Nephron progenitor cell (in vitro differentiated cells): ENCODE measurements at regions not wholly inside any gene's neighbourhood (a gene's known extent, or its start where the extent isn't known, plus 50 kb on each side); places are given as distances from the start of the nearest gene placed in this dataset.
"Not testable (repeated sequence)": the region's sequence is repeated elsewhere in the genome, so short reads cannot be mapped to it uniquely, and the experiment has no call there.

Experiments used
- DNase-seq: peaks from one replicate; pipeline ENCODE4 v3.0.0; 2021
- H3K27ac Mint-ChIP-seq: 2 replicates; pipeline ENCODE4 v1.8.0; 2021; ENCODE audit warnings: mild to moderate bottlenecking, moderate library complexity, mixed read lengths
- H3K27me3 Mint-ChIP-seq: 2 replicates; pipeline ENCODE4 v1.8.0; 2021; ENCODE audit warnings: mild to moderate bottlenecking, low read depth, mixed read lengths; ENCODE audit not compliant: poor library complexity
- H3K36me3 Mint-ChIP-seq: 2 replicates; pipeline ENCODE4 v1.8.0; 2021; ENCODE audit warnings: low read depth, mixed read lengths
- H3K4me1 Mint-ChIP-seq: 2 replicates; pipeline ENCODE4 v1.8.0; 2021; ENCODE audit warnings: mixed read lengths
- H3K4me3 Mint-ChIP-seq: 2 replicates; pipeline ENCODE4 v1.8.0; 2021; ENCODE audit warnings: mild to moderate bottlenecking, moderate library complexity, mixed read lengths
- H3K9me3 Mint-ChIP-seq: 2 replicates; pipeline ENCODE4 v1.8.0; 2021; ENCODE audit warnings: mild to moderate bottlenecking, moderate library complexity, mixed read lengths
- TF ChIP-seq, protein P1 (sequence below): fragments of 200-600 bp; sonication (generic); IDR thresholded peaks from 2 replicates; pipeline ENCODE4 v1.5.0; 2021; ENCODE audit warnings: antibody characterized with exemption

GRCh38 chrX:95956745-95957144 is 727.9 kb upstream of the DIAPH2 start:
- H3K27me3 Mint-ChIP-seq: no peaks in the 10 kb centered on the region
- H3K4me3 Mint-ChIP-seq: no peak overlapping the region
- no peaks in the 10 kb centered on the region for H3K36me3 Mint-ChIP-seq
- H3K4me1 Mint-ChIP-seq: no peaks in the 10 kb centered on the region
- H3K27ac Mint-ChIP-seq: no peak overlapping the region
- peaks cover 10% of the 10 kb centered on the region for H3K9me3 Mint-ChIP-seq
- TF ChIP-seq, protein P1, sequence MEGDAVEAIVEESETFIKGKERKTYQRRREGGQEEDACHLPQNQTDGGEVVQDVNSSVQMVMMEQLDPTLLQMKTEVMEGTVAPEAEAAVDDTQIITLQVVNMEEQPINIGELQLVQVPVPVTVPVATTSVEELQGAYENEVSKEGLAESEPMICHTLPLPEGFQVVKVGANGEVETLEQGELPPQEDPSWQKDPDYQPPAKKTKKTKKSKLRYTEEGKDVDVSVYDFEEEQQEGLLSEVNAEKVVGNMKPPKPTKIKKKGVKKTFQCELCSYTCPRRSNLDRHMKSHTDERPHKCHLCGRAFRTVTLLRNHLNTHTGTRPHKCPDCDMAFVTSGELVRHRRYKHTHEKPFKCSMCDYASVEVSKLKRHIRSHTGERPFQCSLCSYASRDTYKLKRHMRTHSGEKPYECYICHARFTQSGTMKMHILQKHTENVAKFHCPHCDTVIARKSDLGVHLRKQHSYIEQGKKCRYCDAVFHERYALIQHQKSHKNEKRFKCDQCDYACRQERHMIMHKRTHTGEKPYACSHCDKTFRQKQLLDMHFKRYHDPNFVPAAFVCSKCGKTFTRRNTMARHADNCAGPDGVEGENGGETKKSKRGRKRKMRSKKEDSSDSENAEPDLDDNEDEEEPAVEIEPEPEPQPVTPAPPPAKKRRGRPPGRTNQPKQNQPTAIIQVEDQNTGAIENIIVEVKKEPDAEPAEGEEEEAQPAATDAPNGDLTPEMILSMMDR: no peak
- DNase-seq: no peak

GRCh38 chrX:95973456-95974095 is 711.1 kb upstream of the DIAPH2 start:
- H3K4me1 Mint-ChIP-seq, H3K27ac Mint-ChIP-seq, H3K4me3 Mint-ChIP-seq, H3K9me3 Mint-ChIP-seq, H3K36me3 Mint-ChIP-seq, DNase-seq, H3K27me3 Mint-ChIP-seq: not testable (repeated sequence)

DNA sequence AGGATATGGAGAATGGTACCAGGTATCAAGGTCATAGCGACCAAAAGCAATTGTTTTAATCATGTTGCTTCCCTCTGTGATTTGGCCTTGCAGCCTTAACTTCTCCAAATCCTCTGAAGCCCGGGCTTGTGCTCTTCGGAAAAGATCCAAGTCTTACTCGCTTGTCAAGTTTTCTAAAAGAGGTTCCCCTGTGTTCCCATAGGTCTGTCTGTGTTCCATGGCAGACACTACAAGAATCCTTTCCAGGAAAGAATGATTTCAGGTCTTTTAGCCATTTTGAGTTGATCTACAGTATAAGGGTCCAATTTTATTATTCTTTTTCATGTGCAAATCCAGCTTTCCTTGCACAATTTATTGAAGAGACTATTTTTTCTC is 710.6 kb upstream of the DIAPH2 start:
- TF ChIP-seq, protein P1: no peak
- H3K4me3 Mint-ChIP-seq: no peak overlapping the region
- no peaks in the 10 kb centered on the region for H3K36me3 Mint-ChIP-seq
- H3K4me1 Mint-ChIP-seq: no peaks in the 10 kb centered on the region
- no peak overlapping the region for H3K27ac Mint-ChIP-seq
- no peaks in the 10 kb centered on the region for H3K27me3 Mint-ChIP-seq
- peaks cover 5% of the 10 kb centered on the region for H3K9me3 Mint-ChIP-seq
- no peak for DNase-seq

- Mint-ChIP-seq H3K9me3 (peaks cover 12% of the 10 kb centered on the region), H3K4me3 (no peak overlapping the region), H3K27me3 (no peaks in the 10 kb centered on the region), H3K27ac (no peak overlapping the region), H3K4me1 (no peaks in the 10 kb centered on the region), H3K36me3 (no peaks in the 10 kb centered on the region)
- TF ChIP-seq, protein P1: no peak
- no peak for DNase-seq
Observed at GRCh38 chrX:95974890-95975289, 709.8 kb upstream of the DIAPH2 start.

DNA sequence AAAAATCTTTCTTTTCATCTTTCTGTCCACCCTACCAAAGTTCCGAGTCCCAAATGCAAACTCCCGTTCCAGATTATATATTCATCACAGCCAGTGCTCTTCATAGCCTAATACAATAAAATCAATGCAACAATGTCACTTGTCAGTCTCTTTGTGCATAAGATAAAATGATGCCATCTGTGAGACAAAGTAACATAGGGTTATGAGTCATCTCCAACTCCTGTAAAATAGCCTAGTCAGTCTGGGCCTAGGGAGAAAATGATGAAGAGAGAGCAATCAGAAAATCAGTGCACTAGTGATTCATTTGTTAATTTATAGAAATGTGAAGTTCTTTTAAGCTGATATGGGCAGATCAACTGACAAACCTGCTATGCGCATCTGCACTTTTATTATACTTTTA is 689.1 kb upstream of the DIAPH2 start:
- no peaks in the 10 kb centered on the region for H3K27me3 Mint-ChIP-seq
- no peaks in the 10 kb centered on the region for H3K36me3 Mint-ChIP-seq
- TF ChIP-seq, protein P1: no peak
- no peaks in the 10 kb centered on the region for H3K9me3 Mint-ChIP-seq
- H3K4me1 Mint-ChIP-seq: no peaks in the 10 kb centered on the region
- no peak overlapping the region for H3K27ac Mint-ChIP-seq
- H3K4me3 Mint-ChIP-seq: no peak overlapping the region
- no peak for DNase-seq

GRCh38 chrX:95996294-95996693 is 688.3 kb upstream of the DIAPH2 start:
- no peaks in the 10 kb centered on the region for H3K9me3 Mint-ChIP-seq
- TF ChIP-seq, protein P1: no peak
- no peak overlapping the region for H3K4me3 Mint-ChIP-seq
- H3K4me1 Mint-ChIP-seq: no peaks in the 10 kb centered on the region
- H3K27ac Mint-ChIP-seq: no peak overlapping the region
- H3K27me3 Mint-ChIP-seq: no peaks in the 10 kb centered on the region
- H3K36me3 Mint-ChIP-seq: no peaks in the 10 kb centered on the region
- no peak for DNase-seq
